Non-pigmented ciliary epithelial cell (primary cell): ENCODE measurements at regions not wholly inside any gene's neighbourhood (a gene's known extent, or its start where the extent isn't known, plus 50 kb on each side); places are given as distances from the start of the nearest gene placed in this dataset.

Experiments used
- DNase-seq: peaks from one replicate; pipeline ENCODE4 v3.0.0-alpha.2; 2010; ENCODE audit warnings: low read depth

DNA sequence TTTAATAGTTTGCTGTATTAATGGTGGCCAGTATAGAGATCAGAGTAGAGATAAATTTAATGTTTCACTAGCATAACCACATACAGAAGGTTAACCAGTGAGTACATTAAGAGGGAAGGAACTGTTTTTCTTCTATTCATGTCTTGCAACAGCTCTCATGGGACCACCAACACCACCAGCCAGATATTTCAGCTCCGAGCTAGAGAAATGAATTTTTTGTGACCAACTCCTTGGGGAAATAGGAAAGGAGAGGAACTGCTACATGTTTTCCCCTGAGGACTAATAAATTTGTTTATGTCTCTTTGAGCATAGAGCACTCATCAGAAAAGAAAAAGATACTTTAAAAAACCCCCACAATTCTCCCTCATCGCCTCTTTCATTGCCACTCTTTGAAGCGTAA is 247.5 kb downstream of the MBNL1 start:
- no peak for DNase-seq

DNA sequence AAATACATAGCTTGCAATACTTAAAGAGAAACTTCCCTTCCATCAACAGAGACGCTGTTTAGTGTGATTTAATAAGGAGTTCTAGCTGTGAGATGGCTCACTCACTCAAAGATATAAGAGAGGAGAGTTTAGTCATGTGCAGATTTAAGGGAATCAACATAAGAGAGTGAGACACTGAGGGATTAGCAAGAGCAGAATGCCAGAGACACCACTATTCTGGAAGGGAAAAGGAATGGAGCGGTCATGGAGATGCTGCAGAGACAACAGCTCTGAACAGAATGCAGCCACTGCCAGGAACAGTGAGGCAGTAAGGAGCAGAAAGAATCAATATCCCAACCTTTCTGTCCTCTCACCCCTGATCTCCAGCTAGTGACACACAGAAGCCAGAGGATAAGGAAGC is 248.8 kb downstream of the MBNL1 start:
- DNase-seq, result no peak

DNA sequence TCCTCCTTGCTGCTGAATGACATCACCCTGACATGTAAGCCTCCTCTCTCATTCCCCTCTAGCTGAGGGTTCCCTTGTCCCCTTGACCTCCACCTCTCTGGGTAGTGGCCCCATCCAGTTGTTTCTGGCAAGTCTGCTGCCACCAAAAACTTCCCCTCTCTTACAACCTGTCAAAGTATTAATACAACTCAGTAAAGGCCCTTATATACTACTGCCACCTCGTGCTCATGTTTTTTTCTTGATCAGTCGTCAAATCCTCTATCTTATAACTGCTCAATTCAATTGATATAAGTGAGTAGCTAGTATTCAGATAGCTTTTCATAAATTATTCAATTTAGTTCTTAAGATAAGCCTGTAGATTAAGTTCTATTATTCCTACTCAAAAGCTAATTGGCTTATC is 249.6 kb downstream of the MBNL1 start:
- no peak for DNase-seq

DNA sequence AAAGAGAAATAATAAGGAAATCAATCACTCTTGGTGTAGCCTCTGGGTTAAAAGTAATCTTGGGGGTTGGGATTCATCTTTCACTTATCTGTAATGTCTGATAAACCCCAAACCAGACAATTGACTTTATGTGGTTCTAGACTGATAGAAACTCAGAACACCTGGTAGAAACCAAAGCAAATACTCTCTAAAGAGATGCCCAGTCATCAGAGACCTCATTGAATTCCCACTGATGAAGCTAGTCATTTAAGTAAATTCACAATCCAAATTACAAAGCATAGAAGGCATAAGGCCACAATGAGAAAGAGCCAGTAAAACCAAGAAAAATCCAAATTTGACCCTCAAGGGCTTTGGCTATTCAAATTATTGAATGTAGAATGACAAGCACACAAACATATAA is 250.6 kb downstream of the MBNL1 start:
- no peak for DNase-seq

DNA sequence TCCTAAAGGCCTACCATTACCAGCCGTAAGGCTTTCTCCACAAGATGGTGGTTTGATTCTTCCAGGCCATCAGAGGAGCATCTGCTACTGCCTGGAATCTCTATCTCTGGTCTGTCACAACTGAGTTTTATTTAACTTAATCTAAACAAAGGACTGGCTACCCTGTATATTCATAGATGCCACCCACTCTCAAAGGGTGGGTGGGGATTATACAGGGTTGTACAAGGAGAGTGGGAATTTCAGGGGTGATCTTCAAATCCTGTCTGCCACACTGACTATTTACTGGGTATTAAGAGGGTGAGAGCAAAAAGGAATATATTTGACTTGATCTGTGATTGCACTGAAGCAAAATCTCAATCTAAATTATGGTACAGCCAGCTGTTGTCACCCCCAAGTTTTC is 253.3 kb downstream of the MBNL1 start:
- no peak for DNase-seq

DNA sequence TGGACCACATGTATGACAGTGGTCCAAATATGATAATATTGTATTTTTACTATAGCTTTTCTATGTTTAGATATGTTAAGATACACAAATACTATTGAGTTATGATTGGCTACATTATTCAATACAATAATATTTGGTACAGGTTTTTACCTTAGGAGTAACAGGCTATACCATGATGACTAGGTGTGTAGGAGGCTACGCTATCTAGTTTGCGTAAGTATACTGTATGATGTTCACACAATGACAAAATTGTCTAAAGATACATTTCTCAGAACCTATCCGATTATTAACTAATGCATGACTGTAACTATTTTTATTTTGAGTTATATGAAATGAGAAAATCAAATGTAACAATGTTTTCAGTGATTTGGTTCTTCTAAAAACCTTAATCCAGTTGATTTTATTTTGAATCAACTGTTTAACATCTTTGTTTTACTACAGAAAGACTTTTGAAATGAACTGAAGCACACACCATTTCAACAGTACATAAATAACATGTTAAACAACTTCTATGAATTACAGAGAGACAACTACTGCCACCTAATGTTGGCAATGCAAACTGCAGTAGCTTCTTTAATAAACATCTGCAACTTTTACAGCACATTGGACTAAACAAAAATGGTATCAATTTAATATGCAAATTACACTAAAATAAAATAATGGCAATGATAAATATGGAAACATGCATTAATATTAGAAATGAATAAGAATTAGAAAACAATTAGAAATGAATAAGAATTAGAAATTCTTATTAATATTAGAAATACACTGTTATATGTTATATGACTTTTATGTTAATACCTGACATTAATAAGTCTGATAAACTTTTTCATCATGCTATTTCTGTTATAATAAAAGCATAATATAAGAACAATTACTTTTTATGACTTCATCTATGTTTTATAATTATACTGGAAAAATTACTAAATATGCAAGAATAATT is 255.7 kb downstream of the MBNL1 start:
- DNase-seq, result peak; percentile 27

DNA sequence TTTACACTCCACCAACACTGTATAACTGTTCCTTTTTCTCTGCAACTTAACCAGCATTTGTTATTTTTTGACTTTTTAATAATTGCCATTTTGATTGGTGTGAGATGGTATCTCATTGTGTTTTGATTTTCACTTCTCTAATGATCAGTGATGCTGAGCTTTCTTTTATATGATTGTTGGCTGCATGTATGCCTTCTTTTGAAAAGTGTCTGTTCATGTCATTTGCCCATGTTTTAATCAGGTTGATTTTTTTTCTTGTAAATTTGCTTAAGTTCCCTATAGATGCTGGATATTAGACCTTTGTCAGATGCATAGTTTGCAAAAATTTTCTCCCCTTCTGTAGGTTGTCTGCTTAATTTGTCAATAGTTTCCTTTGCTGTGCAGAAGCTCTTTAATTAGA is 263.0 kb downstream of the MBNL1 start:
- DNase-seq, result no peak

DNA sequence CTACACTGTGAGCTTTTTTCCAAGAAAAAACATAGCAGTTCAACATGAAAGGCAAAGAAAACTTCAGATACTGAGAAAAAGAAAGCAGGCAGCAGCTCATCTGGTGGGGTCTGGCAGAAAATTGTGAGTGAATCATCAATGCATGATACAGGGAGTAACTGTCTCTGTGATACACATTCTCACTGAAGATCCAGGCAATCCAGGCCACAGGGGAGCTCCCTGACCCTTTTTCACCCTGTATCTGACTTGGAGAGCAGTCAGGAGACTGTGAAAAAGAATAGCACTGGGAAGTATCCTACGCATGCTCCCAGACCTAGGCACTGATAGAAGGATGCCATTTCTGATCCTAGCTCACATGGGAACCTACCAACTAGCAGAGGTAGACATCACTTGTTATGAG is 269.8 kb downstream of the MBNL1 start:
- no peak for DNase-seq

DNA sequence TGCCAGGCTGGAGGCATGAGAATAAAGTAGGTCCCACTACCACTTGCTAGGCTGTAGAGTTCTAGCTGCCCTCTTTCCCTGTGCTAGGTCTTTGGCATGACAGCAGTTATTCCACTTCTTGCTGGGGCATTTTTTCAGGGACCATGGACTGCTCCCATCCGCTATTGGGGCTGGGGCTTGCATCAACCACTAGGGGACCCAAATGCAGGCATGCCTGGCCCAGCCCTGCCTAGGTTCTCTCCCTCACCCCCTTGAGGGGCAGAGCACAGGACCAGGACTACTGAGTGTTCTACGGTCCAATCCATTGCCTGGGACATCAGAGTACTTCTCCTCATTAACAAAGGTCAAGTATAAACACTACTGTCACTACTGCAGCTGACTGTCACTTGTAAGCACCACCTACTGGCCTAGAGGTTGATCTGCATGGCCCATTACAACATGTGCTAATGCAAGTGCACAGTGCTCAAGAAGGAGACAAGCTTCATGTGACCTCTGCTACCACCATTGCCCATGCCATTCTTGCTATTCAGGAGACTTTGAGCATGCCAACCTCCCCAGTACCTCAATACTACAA is 270.5 kb downstream of the MBNL1 start:
- DNase-seq, result no peak

DNA sequence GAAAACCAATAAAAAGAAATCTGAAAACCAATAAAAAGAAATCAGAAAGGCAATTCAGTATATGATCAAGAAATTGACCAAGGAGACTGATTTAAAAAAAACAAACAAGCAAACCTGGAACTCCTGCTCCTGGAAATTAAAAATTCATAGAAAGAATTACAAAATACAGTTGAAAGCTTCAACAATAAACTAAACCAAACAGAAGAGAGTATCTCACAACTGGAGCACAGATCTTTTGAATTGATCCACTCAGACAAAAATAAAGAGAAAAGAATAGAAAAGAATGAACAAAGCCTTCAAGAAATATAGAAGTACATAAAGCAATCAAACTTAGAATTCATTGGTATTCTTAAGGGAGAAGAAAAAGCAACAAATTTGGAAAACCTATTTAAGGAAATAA is 271.4 kb downstream of the MBNL1 start:
- no peak for DNase-seq

DNA sequence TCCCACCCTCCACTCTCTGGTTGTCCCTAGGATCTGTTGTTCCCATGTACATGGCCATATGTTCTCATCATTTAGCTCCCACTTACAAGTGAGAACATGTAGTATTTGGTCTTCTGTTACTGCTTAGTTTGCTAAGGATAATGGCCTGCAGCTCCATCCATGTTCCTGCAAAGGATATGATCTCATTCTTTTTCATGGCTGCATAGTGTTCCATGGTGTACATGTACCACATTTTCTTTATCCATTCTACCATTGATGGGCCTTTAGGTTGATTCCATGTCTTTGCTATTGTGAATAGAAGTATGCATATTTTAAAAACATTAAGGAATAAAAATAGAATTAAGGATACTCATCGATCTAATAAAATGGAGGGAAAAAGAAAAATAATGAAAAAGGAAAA is 278.4 kb downstream of the MBNL1 start:
- DNase-seq, result no peak

DNA sequence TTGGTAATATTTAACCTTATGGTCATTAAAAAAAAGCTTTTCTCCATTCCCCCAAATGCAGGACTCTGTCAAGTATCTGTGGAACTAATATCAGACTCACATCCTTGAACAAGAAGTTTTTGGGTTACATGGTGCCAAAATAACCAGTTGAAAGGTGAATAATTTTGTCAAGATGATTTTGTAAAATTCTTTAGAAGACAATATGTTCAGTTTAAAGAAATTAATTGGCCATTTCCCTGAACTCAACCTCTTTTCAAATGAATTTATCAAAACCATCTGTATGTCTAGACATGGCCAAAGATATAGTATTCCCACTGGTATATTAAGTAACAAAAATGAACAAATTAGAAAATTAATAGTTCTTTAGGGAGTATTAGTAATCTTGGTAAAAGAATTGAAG is 280.5 kb downstream of the MBNL1 start:
- no peak for DNase-seq

DNA sequence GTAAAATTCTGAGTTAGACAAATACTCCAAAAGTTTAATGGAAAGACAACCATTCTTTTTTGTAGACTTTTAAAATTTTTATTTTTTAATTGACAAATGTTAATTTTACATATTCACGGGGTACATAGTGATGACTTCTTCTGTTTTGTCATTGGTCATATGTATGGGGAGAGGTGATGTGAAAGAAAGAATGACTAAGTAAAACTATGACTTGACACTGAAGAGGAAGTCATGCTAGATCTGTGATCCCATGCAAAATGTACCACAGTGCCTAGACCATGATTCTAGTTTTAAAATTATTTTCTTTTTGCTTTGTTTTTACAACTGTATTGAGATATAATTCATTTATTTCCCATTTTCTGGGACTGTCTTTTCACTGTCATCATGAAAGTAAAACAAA is 281.6 kb downstream of the MBNL1 start:
- DNase-seq, result no peak

DNA sequence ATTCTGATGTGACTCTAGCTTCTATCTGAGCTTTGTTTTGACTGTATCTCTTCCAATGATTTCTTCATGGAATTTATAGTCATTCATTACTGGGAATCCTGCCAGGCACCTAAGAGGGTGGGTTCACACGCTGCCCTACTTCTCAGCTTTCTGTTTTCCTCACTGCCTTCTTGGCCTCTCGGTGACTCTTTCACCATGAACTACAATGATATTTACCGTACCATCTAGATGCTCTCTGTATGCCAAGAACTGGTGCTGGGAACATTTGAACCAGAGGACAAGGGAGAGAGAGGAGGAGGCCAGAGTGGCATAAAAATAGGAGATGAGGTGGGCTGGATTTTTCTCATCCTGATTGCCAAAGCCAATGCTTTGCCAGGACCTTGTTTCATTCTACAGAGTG is 280.0 kb upstream of the P2RY1 start:
- DNase-seq, result no peak

DNA sequence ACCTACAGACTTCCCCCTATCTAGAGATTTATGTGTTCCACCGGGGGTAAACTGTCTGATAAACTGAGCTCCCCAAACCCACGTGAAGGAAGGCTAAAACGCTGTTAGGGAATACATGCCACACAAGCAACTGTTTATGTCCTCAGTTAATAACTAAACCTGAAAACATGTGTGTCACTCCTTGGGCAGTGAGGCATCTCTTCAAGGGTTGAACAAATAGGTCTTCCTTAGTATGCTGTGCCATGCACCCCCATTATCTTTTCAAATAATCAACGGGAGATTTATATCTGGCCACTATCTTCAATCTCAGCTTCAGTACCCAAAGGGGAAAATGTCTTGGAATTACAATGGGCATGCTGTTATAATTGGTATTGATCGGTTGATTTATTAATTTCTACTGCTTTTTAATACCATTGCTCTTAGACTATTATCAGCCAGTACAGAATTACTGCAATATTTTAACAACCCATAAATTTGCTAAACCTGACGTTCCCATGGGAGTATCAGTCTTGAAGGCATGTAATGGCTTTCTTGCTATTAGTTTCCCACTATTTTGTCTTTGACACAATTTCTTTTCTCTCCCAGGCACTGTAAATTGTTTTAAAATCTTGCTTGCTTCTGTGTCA is 279.2 kb upstream of the P2RY1 start:
- no peak for DNase-seq

DNA sequence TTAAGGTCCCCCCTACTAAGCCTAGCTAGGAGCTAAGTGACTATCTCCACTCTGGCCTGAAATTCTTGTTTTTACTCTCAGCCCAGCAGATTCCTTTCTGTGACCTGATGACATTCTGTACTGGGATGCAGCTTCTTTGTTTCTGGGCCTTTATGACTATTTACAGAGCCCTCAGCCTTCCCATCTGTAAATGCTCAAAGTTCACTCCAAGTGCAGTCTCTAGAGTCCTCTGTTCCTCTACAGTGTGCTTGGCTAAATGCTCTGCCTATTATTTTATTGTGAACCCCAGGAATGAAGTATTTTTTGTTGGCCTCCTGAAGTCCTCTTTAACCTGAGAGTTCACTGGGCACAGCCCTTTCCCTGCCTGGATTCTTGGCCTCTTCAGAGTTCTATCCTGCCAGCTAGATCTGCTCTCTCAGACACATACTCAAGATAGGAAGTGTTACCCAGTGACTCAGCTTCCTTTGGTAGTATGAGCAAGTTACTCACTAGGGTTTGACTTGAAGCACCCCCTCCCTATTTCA is 278.1 kb upstream of the P2RY1 start:
- peak; percentile 22 for DNase-seq

DNA sequence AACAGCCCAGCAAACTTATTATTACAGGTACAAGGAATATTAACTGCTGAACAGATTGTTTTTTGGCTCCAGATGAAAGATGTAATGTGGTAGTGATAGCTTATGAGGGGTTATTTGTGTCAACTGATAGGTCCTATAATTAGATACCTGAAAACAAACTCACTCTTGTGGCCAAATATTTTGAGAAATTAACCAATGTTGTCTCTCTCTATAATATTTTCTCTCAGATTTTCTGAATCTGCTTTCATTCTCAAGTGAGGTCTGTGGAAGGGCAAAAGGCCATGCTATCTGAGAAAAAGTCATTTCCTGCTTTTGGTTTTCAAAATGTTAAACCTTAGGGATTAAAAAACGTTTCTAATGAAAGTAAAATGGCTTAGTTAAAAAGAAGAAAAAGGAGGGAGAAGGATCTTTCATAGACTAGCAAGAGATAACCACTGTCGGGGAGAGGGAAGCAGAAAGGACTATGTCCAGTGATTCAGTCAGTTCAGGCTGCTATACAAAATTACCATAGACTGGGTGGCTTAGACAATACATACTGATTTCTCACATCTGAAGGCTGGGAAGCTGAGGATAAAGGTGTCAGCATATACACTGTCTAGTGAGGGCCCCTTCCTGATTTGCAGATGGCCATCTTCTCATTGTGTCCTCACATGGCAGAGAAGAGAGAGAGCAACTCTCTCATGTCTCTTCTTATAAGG is 277.5 kb upstream of the P2RY1 start:
- DNase-seq, result no peak

DNA sequence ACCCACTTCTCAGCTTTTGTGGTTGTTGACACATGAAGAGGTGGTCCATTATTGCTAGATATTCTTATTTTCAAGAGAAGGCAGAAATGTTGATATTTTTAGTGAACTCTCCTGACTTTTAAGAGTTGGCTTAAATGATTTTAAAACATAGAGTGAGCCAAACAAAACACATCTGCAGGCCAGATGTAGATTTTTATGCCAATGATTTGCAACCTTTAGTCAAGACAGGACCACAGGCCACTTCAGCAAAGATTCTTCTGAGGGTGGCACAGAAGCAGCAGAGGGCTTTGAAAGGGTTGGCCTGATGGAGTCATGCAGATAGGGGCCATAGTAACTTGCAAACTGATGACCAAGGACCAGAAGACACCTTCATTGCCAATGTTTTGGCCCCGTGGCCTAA is 276.5 kb upstream of the P2RY1 start:
- no peak for DNase-seq

DNA sequence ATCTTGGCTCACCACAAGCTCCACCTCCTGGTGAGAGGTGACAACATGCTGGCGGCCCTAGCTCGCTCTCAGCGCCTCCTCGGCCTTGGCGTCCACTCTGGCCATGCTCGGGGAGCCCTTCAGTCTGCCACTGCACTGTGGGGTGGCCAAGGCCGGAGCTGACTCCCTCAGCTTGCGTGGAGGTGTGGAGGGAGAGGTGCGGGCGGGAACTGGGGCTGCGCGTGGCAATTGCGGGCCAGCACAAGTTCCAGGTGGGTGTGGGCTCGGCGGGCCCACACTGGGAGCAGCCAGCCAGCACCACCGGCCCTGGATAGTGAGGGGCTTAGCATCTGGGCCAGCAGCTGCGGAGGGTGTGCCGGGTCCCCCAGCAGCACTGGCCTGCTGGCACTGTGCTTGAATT is 275.7 kb upstream of the P2RY1 start:
- no peak for DNase-seq

DNA sequence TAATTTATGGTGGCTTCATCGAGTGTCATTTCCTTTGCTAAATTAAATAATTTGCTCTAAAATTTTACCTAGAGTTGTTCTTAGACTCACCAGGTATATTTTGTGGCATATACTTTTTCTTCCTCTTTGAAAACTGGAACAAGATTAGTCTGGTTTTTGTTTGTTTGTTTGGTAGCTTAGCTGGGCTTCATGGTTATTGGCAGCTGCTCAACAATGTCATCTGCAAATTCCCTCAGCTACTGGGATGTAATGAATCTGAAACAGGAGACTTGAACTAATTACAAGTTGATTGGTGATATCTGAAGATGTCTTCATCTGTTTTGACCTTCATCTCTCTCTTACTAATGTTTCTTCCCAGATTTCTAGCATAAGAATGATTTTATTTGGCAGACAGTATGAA is 270.5 kb upstream of the P2RY1 start:
- DNase-seq, result no peak

DNA sequence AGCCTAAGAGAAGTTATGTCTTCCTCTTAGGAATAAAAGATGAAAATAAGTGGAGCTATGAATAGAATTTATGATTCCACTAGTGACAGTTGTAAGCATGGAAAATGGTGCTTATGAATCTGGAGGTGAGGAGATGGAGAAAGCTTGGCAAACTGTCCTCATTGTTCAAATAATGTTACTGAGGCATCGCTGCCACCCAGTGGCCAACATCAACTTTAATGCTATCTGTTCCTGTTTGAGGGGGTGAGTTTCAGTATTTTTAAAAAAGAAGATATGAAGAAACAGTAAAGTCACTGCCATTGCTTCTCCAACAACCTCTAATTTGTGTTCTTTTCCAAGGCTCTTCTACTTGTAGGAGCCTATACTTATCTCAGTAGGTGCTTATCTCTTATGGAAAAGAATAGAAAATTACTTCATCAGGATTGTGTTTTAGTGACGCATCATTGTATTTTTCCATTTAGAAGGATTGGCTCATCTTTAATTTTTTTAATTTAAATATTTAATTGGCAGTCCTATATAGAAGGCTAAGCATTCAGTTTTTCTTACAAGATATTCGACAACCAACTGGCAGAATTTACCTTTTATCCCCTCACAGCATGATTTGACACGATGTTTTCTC is 260.4 kb upstream of the P2RY1 start:
- DNase-seq, result no peak

DNA sequence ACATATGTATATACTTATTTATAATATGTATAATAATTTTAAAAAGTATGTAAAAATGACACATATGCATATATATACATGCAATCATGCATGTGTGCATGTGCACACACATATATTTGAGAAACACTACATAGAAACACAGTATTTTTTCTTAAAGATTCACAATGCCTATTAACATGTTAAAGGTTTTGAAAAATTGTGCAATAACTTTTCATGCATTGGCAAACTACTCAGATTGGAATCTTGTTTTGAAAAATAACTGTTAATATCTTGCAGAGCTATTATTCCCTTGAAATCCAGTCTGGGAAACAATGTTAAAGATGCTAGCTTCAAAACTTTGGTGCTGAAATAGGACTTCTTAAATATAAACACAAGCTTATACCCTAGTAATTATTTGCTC is 256.2 kb upstream of the P2RY1 start:
- no peak for DNase-seq
